ENCODE measurements at regions not wholly inside any gene's neighbourhood (a gene's known extent, or its start where the extent isn't known, plus 50 kb on each side); places are given as distances from the start of the nearest gene placed in this dataset.

DNA sequence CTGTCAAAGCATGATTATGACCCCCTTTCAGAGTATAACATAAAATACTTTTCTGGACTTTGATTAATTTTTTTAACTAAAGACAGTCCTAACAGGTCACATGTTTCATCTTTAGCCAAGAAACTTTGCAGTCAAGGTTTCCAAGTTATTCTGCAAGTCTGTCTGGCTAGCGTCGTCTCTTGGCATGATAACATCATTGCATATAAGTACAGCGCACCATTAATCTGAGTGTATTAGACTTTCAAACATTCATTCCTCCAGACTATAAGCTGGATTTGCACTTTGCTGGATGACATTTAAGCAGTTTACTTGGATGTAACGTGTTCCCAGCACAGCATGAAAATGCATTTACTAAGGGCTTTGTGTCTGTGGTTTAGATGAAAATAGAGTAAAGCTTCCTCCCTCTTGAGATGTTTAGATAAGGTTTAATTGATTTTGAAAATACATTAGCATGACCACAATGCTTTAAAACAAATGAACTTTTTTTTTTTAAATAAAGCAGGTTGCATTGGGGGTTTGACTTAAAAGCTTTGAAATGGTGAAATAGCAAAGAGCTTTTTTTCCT lies 349.0 kb upstream of the MTPN start:
- TF ChIP-seq, protein P1, sequence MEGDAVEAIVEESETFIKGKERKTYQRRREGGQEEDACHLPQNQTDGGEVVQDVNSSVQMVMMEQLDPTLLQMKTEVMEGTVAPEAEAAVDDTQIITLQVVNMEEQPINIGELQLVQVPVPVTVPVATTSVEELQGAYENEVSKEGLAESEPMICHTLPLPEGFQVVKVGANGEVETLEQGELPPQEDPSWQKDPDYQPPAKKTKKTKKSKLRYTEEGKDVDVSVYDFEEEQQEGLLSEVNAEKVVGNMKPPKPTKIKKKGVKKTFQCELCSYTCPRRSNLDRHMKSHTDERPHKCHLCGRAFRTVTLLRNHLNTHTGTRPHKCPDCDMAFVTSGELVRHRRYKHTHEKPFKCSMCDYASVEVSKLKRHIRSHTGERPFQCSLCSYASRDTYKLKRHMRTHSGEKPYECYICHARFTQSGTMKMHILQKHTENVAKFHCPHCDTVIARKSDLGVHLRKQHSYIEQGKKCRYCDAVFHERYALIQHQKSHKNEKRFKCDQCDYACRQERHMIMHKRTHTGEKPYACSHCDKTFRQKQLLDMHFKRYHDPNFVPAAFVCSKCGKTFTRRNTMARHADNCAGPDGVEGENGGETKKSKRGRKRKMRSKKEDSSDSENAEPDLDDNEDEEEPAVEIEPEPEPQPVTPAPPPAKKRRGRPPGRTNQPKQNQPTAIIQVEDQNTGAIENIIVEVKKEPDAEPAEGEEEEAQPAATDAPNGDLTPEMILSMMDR (IDR thresholded peaks at IDR 0.05; ENCODE audit: insufficient read depth, low read length, poor library complexity, severe bottlenecking): no peak
- no peak for TF ChIP-seq EZH2phosphoT487 (conservative IDR thresholded peaks at IDR 0.05; ENCODE audit: low read length)
